Bone marrow (tissue), 2 donors: ENCODE measurements at regions not wholly inside any gene's neighbourhood (a gene's known extent, or its start where the extent isn't known, plus 50 kb on each side); places are given as distances from the start of the nearest gene placed in this dataset.
"Not testable (repeated sequence)": the region's sequence is repeated elsewhere in the genome, so short reads cannot be mapped to it uniquely, and the experiment has no call there.

Experiments
- DNase-seq, 2 donors: peaks; one replicate each; lab custom pipeline; 2025; lab: John Stamatoyannopoulos, UW

DNA sequence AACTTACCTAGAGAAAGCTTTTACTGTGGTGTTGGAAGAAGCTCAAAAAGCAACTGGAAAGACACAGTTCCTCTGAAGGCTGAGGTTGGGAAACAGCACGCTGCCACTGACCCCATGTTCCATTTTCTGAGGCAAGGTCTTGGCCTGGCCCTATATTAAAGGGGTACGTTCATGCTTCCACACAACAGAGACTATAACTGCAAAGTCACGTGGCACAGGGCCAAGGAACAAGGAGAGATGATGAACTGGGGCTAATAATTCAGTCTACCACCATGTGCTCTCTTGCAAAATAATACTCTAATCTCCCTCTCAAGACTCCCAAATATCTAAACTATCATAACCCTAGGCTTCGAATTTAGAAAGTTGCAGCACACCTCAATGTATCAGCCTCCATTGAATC, 381.6 kb downstream of the DSEL start:
- DNase-seq, result no peak

DNA sequence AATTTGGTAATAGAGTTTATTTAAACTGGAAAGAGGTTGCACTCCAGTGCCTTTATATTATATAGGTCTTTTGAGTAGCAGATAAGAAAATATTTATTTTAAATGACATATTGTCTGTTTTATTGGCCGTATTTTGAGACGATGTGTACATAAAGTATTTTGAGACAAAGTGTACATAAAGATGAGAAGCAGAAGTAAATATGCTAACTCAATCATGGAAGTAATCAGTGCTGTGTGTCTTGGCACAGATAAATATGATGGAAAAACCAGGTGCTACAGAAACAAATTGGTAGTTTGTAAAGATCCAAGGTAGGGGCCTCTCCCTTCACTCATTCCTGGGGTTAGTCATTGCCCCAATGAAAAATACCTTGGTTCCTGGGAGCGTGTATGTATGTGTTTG, 382.9 kb downstream of the DSEL start:
- no peak for DNase-seq

DNA sequence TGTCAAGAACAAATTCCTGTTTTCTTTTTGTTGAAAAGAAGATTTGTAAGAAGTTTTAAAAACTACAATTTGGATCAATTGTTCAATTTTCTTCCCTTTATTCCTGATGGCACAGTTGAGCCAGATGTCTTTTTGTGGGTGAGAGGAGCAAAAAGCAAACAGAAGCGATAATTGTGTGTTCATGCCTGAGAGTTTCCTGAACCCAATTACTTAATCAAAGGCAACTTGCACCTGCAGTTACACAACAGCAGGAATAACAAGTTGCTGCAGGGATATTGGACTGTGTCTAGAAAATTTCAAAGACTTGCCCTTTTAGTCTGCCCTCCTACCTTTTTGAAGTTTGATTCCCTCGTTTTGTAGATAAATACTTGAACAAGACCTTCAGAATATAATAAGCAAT, 383.6 kb downstream of the DSEL start:
- no peak for DNase-seq

DNA sequence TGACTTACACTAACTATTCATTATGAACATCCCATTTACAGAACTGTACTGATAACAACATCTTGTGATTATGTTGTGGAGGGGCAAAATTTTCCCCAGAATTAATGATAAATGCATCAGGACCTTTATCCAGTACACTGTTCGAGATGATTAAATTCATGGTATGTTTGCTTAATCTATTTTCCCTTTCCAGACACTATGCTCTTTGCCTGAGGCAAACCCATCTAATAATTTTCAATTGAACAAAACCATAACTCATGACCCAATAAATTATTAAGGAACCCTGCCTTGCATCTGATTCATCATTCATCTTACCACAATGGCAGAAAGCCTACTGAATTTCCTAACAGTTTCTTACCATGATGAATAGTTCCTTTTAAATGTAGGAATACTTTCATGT, 385.0 kb downstream of the DSEL start:
- no peak for DNase-seq

DNA sequence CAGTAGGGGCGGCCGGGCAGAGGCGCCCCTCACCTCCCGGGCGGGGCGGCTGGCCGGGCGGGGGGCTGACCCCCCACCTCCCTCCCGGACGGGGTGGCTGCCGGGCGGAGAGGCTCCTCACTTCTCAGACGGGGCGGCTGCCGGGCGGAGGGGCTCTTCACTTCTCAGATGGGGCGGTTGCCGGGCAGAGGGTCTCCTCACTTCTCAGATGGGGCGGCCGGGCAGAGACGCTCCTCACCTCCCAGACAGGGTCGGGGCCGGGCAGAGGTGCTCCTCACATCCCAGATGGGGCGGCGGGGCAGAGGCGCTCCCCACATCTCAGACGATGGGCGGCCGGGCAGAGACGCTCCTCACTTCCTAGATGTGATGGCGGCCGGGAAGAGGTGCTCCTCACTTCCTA, 389.8 kb downstream of the DSEL start:
- not testable (repeated sequence) for DNase-seq

DNA sequence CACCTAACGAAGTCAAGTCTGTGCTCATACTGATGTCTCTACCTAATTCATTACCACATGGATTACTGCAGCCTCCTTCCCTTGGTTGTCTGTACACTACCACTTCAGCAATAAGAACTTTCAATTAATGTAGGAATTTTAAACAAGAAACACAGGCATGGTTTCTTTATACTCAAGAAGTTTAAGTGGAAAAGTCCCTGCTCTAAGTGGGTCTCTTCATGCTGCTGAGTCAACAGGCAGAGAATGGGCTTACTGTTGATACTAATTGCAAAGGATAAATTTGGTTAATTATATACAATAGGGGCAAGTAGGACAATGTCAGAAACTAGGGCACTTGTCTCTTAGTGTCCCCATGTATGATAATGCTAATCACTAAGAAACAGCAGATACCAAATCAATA, 392.6 kb downstream of the DSEL start:
- no peak for DNase-seq

DNA sequence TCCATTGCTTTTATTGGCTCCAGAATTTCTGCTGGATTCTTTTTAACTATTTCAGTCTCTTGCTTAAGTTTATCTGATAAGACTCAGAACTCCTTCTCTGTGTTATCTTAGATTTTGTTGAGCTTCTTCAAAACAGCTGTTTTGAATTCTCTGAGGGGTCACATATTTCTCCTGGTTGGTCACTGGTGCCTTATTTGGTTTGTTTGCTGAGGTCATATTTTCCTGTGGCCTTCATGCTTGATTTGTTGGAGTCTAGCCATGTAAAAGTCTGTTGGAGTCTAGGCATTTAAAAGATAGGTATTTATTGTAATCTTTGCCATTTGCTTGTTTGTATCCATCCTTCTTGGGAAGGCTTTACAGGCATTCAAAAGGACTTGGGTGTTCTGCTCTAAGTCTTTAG, 398.7 kb downstream of the DSEL start:
- DNase-seq, result no peak

DNA sequence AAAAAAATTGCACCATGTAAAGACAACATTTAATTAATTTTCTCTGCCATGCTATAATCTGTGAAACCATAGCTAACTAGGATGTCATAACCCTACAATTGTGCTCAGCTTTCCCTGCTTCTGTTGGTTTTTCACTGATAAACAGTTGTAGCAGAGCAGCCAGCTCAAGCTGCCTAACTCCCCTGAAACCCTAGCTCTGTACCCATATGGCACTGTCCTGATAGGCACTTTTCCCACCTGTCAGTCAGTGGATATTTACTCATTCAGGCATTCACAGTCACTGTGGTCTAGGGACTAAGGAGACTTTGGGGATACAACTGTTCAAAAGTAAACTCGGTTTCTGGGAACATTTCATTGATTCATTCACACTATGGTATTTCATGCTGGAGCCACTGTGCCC, 407.0 kb downstream of the DSEL start:
- DNase-seq, result no peak

DNA sequence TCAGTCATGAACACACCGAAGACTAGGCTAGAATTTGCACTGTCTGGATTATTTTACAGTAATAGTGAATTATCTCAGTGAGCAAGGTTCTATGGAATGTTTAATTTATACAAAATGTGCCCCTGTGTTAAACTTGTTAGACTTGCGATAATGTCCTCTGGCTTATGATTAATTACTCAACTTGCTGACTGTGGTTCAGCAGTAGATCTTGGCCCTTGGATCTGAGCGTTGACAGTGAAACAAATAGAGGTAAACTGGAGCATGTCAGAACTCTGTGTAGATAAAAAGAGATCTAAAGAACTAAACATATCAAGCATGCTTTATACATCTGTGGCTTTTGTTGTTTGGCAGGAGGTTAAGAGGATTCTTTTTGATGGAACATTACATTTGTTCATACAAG, 407.6 kb downstream of the DSEL start:
- DNase-seq, result no peak

DNA sequence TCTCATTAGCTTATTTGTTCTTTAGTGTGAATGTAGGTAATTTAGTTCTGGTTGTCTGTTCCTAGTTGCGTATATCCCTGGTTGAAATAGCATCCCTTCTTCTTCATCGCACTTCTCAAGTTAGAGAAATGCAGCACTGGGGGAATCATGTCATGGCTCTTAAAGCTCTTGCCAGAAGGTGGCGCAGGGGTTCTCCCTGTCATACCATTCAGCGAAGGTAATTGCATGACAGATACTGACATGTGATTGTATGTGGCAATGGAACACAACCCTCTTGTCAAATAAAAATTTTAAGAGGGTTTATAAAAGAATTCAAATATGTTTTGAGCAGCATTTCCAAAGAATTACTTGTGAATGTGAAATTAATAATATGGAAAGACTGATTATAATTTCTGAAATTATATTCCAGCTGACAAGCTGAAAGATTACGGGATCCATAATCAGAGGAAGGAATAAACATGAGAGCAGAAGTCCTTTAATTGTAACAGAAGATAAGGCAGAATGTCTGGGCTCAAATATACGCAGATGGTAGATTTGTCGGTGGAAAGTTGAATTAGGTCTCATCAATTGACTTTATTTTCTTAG, 411.7 kb downstream of the DSEL start:
- no peak for DNase-seq

DNA sequence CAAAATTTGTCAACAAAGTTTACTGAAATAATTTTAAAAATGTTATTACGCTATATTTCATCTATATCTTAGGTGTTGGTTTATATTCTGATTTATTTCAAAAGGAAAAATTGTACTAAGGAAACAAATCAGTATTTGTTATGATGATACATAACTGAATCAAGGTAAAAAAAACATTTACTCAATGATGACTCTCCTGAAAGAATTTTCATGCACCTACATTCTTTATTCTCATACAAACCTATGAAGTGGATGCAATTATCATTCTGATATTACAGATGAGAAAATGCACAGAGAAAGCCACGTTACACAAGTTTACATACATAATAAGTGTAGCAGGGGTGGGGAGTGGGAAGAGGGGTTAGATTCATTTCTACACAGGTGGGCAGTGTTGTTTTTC, 422.4 kb downstream of the DSEL start:
- DNase-seq, result no peak

DNA sequence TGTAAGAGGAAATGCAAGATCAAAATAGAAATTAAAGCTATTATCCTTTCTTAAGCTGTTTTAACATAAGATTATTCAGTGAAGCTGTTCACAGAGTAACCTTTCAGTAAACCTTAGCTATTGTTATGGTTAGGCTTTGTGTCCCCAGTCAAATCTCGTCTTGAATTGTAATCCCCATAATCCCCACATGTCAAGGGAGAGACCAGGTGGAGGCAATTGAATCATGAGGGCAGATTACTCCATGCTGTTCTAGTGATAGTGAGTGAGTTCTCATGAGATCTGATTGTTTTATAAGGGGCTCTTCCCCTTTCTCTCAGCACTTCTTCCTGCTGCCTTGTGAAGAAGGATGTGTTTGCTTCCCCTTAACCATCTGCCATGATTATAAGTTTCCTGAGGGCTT, 424.4 kb downstream of the DSEL start:
- no peak for DNase-seq

DNA sequence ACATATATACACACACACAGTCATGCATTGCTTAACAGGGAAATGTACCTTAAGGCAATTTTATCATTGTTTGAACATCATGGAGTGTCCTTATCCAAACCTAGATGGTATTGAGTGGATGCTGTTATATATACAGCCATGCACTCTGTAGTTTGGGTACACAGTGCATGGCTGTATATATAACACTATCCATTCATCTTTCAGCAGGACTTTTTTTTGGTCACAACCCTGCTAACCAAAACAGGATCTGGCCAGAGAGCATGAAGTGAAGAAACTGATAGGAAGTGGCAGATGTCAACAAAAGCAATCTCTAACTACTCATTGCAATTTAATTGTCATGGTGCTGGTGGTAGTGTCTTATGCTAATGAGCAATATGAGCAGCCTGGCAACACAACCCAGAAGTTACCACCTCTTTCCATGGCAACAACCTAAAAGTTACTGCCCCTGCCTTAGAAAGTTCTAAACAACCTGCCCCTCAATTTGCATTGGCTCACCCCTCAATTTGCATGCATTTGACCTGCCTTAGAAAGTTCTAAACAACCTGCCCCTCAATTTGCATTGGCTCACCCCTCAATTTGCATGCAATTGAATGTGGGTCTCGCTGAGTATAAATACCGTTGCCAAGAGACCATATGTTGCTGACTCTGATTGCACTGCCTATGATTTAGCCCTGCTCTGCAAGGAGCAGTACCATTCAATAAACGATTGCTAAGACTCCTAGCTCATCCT, 434.9 kb downstream of the DSEL start:
- DNase-seq, result no peak

DNA sequence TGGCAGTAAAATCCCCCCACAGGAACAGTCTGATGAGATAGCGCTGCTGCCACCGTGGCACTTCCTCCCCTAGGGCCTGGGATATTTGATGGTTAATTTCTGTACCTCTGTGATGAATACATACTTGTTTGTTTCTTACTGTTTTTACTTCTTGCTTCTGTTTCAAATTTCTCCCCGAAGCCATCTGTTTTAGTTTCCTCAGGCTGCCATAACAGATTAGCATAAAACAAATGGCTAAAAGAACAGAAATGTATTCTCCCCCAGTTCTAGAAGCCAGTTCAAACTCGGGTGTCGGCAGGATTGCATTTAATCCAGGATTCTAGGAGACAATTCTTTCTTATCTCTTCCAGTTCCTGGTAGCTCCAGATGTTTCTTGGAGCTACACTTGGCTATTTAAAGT, 435.9 kb downstream of the DSEL start:
- DNase-seq, result no peak

DNA sequence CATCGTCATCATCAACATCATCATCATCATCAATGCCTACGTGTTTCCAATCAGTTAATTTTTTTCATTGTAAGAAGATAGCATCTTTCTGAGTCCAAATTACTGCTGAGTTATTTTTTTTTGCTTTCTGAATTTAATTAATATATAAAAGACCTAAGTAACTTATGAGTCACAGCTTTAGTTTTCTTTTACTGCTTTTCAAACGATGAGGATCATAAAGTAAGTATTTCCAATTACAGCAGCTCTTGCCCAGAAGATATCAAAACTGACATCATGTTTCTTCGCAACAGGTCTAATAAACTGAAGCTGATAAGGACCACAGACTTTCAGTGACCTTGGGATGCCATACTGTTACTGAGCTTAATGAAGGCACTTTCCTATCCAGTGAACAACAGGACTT, 442.2 kb downstream of the DSEL start:
- no peak for DNase-seq

DNA sequence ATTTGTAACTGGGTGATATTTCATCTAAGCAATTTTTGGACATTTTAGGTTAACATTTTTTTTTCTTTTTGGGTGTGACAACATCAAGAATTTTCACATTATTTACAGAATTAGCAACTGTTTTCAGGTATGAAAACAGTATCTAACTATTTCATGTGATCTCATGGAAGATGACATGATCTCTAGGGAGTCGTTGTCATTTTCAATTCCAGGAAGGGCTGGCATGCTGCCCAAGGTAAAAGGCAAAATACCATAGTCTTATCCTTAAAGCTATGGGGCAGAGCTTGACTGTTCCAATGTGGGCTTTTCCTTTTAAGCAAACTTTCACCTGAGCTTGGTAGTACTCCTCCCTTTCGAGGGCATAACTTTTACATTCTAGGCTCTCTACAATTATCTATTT, 443.7 kb downstream of the DSEL start:
- DNase-seq, result no peak

DNA sequence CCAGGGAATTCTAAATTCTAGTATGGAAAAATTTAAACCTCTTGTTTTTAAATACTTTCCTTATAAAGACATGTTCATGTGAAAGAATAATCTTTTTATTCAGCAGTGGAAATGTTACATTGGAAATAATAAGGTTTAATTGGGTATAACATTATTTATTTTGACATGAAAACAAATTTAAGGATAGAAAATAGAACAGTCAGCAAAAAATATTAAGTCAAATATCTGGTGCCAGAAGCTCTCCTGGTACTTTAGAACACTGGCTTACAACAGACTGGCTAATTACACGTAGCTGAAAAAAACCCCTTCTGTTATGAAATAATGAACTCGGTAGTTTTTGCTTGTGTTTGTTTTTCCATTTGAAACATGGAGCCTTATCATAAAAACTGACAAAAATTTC, 447.9 kb downstream of the DSEL start:
- no peak for DNase-seq

DNA sequence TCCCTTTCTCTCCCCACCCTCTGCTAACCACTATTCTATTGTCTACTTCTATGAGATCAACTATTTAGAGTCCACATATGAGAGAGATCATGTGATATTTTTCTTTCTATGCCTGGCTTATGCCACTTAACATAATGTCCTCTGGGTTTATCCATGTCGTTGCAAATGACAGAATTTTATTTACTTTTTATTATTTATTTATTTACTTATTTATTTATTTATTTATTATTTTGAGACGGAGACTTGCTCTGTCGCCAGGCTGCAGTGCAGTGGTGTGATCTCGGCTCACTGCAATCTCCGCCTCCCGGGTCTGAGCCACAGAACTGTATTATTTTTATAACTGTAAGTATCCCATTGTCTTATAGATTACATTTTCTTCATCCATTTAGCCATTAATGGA, 443.4 kb upstream of the CDH19 start:
- DNase-seq, result no peak

DNA sequence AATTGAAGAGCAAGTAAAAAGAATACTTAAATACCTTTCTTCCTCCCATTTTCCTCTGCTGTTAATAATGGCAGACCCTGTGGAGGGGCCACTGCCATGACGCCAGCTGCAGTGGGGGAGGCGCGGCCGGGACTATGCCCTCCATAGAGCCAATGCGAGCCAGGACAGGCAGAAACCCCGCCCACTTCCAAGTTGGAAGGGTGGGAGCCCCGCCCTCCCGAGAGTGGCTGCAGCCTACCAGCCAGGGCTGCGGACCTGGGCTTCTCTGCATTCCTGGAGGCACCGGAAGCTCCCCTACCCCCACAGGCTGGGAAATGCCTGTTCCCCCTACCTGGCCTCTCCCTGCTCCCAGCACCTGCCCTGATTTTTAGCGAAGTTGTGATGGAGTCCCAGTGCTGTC, 439.4 kb upstream of the CDH19 start:
- no peak for DNase-seq

DNA sequence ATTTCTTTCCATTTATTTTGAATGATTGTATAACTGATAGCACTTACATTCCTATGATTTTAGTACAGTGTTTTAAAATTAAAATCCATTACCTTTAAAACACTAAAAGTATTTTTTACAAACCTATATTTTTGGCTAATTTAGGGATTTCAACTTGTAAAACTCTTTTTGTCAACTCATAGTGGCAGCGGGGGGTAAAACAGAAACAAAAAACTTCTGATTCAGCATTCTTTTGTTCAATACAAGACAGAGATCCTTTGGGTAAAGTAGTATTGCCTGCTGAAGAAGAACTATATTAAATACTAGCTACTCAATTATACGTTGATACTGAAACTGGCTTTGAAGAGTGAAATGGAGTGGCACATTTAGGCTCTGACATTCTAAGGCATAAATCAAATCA, 437.4 kb upstream of the CDH19 start:
- no peak for DNase-seq

DNA sequence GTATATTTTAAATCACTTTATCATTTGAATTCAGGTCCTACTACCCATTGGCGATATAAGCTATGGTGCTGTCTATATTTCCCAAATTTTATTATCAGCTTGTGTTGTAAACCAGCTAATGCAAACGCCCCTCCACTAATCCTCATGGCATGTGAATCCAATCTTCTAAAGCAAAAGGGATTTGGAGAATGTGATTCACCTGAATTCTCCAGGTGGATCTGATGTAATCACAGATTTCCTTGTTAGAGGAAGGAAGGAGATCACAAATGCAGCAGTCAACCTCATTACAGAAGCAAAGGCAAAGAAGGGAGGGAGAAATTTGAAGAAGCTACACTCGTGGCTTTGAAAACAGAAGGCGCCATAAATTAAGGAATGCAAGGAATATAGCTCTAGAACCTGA, 431.1 kb upstream of the CDH19 start:
- no peak for DNase-seq

DNA sequence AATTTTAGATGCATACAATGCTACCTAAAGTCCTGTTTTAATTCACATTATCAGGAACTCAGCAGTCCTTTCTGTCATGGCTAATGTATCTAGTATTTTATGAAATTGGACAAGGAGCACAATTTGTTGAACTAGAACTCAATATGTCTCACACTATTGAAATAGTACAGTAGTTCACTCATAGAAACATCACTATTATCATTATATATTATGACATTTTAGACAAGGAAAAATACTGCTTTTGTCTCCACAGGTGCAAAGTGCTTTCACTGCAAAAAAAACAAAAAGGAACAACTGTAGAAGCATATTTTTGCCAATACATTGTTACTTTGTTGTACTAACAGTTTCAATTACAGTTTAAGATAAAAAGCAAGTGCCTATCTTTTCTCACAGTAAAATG, 419.2 kb upstream of the CDH19 start:
- no peak for DNase-seq

DNA sequence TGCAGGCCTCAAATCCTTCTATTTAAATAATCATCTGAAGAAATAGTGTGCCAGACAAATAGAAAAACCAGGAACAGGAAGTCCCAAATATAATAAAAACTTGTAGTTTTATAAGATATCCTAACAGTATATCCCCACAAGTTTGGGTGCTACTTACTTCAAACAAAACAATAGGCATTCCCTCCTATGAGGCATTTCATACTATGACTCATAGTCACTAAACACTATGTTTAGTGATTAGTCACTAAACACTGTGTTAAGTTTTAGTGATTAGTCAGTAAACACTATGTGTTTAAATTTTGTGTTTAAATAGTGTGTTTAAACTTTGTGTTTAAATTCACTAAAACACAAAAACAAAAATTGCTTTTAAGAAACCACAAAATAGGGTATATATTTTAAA, 407.0 kb upstream of the CDH19 start:
- DNase-seq, result no peak

DNA sequence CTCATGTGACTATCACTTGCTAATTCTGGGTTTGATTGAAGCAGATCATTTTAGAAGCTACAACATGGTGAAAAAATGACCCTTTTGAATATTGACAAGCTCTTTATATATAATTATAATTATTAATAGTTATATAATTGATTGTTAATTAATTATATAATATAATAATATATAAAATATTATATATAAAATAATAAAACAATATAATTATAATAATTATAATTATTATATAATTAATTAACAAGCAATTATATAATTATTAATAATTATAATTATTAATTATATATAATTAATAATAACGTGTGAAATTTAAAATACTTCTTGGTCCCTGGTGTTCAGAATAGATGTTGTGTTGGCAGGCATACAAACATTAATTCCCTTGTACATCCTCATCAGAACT, 404.1 kb upstream of the CDH19 start:
- no peak for DNase-seq
